Heart right ventricle (tissue), 16 donors: ENCODE measurements at regions not wholly inside any gene's neighbourhood (a gene's known extent, or its start where the extent isn't known, plus 50 kb on each side); places are given as distances from the start of the nearest gene placed in this dataset.

Experiments used
- ATAC-seq, 8 donors: fragments of 200-7000 bp; cut with Tn5 transposase; one replicate each; pipeline ENCODE4 v1.9.1; 2020; ENCODE audit warnings: mild to moderate bottlenecking in 8 of 8, moderate library complexity in 8 of 8, moderate number of reproducible peaks in 1 of 8
- DNase-seq, 2 donors: peaks; one replicate each; pipeline ENCODE4 v3.0.0-alpha.2; 2020
- H3K27ac ChIP-seq, 10 donors: fragments of 200-600 bp; sonication (generic) in 2 of 10; one replicate each; pipeline versions ENCODE4 v1.5.0 to v1.8.0; 2020 to 2022; ENCODE audit warnings: mild to moderate bottlenecking in 3 of 10
- H3K27me3 ChIP-seq, 7 donors: fragments of 200-600 bp; one replicate each; pipeline ENCODE4 v1.8.0; 2021 to 2022; ENCODE audit warnings: mild to moderate bottlenecking in 2 of 7
- H3K36me3 ChIP-seq, 9 donors: fragments of 200-600 bp; sonication (generic) in 1 of 9; one replicate each; pipeline versions ENCODE4 v1.5.0 to v1.8.0; 2020 to 2022; ENCODE audit warnings: mild to moderate bottlenecking in 2 of 9
- H3K4me1 ChIP-seq, 9 donors: fragments of 200-600 bp; sonication (generic) in 1 of 9; one replicate each; pipeline versions ENCODE4 v1.5.0 to v1.8.0; 2020 to 2022; ENCODE audit warnings: mild to moderate bottlenecking in 4 of 9
- H3K4me3 ChIP-seq, 10 donors: fragments of 200-600 bp; sonication (generic) in 2 of 10; one replicate each; pipeline versions ENCODE4 v1.5.0 to v1.8.0; 2020 to 2022; ENCODE audit warnings: mild to moderate bottlenecking in 7 of 10, moderate library complexity in 2 of 10
- H3K9me3 ChIP-seq, 11 donors: fragments of 200-600 bp in 10 of 11; sonication (generic) in 2 of 11; one replicate each; pipeline versions ENCODE4 v1.5.0 to v1.8.0; 2013 to 2022; ENCODE audit warnings: mild to moderate bottlenecking in 2 of 11, control low read depth in 1 of 11, moderate library complexity in 1 of 11
- WGBS, 2 donors: extraction: QIAGEN DNeasy Blood & Tissue Kit; methylation state at CpG; one replicate each; pipeline ENCODE4 v1.1.7; 2013; ENCODE audit warnings: inconsistent platforms in 1 of 2; 5-methylcytosine and 5-hydroxymethylcytosine counted together
- intact Hi-C, 10 donors: fragments of 100-400 bp; cut with DNase I; formaldehyde crosslinking; loops; one replicate each; pipeline versions ENCODE4 v1.11.1 to v1.14.2; 2022
- TF ChIP-seq, protein P1 (sequence below), 9 donors: fragments of 200-600 bp; sonication (generic) in 2 of 9; IDR thresholded peaks; one replicate each; pipeline versions ENCODE4 v1.5.0 to v1.8.0; 2021 to 2022; ENCODE audit warnings: antibody characterized with exemption in 9 of 9, mild to moderate bottlenecking in 5 of 9, moderate library complexity in 1 of 9
- donor health status: Arrhythmogenic right ventricular cardiomyopathy.
- donor health status: ischemic (EF 13 %, LVEDD 7.1; RV severe dilation, severe dysfunction).
- donor health status: healthy with polysubstance abuse.
- donor health status: DM: no; HTN: yes; CAD: no.
- donor health status: DM: no; HTN: no; CAD: no.
- donor health status: ischemic (EF 25% LVEDD 6.9; RV normal size, moderate dysfunction).
- donor health status: ischemic (EF 25% LVEDD 5.7; RV mildly dilated, moderate dysfunction).
- donor health status: healthy.
- donor health status: DM: yes; HTN: yes; CAD: no.
- donor health status: Ischemic cardiomyopathy.
- donor health status: ischemic (EF 35%, LVEDD 5.7; RV mildly dilated, moderate dysfunction).
- donor health status: nonischemic (EF 11% LVEDD 7.7; RV severe dilation, severe dysfunction).
- donor health status: DM: yes; HTN: yes; CAD: no.
- donor health status: PGD.
- donor health status: ischemic (EF 29% LVEDD 5.4; RV normal size, mild dysfunction).
- donor health status: nonischemic (EF 23%, LVEDD 6.1; RV moderate dilation, normal function).

DNA sequence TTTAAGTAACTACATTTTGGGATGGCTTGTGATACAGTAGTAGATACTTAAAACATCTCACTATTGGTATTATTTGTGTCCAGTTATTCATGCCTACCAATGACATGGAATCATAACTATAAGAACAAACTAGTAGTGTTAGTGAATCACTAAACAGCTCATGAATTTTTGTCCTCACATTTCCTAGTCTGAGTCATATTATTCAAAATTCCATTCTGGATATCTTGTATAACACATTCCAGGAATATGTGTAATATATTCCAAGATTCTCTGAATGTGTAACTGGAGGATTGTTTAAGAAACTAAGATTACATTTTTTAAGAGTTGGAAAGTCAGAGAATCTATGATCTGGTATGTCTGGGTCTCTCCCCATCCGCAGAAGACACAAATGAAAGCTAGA lies 565.3 kb upstream of the ZNF608 start:
- Histone ChIP-seq H3K4me1 (no peaks in the 10 kb centered on the region), H3K9me3 (peaks cover 0 to 26% (median 0%) of the 10 kb centered on the region in 11 donors), H3K27me3 (no peaks in the 10 kb centered on the region), H3K4me3 (no peak overlapping the region), H3K27ac (no peak overlapping the region), H3K36me3 (no peaks in the 10 kb centered on the region)
- peak in 2 of 8 donors; percentile 29 to 42 for ATAC-seq
- TF ChIP-seq, protein P1, sequence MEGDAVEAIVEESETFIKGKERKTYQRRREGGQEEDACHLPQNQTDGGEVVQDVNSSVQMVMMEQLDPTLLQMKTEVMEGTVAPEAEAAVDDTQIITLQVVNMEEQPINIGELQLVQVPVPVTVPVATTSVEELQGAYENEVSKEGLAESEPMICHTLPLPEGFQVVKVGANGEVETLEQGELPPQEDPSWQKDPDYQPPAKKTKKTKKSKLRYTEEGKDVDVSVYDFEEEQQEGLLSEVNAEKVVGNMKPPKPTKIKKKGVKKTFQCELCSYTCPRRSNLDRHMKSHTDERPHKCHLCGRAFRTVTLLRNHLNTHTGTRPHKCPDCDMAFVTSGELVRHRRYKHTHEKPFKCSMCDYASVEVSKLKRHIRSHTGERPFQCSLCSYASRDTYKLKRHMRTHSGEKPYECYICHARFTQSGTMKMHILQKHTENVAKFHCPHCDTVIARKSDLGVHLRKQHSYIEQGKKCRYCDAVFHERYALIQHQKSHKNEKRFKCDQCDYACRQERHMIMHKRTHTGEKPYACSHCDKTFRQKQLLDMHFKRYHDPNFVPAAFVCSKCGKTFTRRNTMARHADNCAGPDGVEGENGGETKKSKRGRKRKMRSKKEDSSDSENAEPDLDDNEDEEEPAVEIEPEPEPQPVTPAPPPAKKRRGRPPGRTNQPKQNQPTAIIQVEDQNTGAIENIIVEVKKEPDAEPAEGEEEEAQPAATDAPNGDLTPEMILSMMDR (IDR thresholded peaks at IDR 0.05), result no peak
- WGBS, 2 donors, result 80 to 86% methylated on average over 1 of the region's 1 CpG
- no peak for DNase-seq
- intact Hi-C loops, result no loop called here

DNA sequence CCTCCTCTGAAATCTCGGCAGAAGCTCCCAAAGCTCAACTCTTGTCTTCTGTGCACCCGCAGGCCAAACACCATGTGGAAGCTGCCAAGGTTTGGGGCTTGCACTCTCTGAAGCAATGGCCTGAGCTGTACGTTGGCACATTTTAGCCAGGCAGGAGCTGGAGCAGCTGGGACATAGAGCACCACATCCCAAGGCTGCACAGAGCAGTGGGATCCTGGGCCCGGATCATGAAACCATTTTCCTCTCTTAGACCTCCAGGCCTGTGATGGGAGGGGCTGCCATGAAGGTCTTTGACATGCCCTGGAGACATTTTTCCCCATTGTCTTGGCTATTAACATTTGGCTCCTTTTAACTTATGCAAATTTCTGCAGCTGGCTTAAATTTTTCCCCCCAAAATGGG lies 567.1 kb upstream of the ZNF608 start:
- Histone ChIP-seq H3K4me1 (no peaks in the 10 kb centered on the region), H3K36me3 (no peaks in the 10 kb centered on the region), H3K27ac (no peak overlapping the region), H3K4me3 (no peak overlapping the region), H3K27me3 (no peaks in the 10 kb centered on the region), H3K9me3 (peaks cover 0 to 10% (median 0%) of the 10 kb centered on the region in 11 donors)
- no peak for DNase-seq
- intact Hi-C loops, result no loop called here
- TF ChIP-seq, protein P1 (IDR thresholded peaks at IDR 0.05), result no peak
- no peak for ATAC-seq
- 97 to 98% methylated on average over 4 of the region's 4 CpGs for WGBS, 2 donors

DNA sequence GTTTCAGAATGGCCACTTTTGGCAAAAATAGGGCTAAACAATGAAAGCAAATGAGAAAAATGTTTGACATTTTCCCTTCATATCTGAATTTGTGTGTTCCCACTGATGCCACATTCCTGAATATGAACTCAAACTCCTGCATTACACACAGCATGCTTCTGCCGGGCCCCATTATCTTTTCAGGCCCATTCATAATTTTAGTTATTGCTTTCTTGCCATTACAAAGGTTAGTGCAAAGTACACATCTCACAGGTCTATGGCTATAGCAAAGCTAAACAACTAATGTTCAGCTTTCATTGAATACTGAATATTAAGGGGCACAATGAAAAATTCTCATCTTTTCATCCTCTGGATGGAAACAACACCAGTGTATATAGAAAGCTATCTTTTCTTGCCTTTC lies 568.9 kb upstream of the ZNF608 start:
- Histone ChIP-seq H3K4me3 (no peak overlapping the region), H3K9me3 (peaks cover 0 to 10% (median 0%) of the 10 kb centered on the region in 11 donors), H3K4me1 (no peaks in the 10 kb centered on the region), H3K36me3 (no peaks in the 10 kb centered on the region), H3K27ac (no peak overlapping the region), H3K27me3 (no peaks in the 10 kb centered on the region)
- no peak for DNase-seq
- intact Hi-C loops, result no loop called here
- 91 to 93% methylated on average over 1 of the region's 1 CpG for WGBS, 2 donors
- ATAC-seq, result no peak
- TF ChIP-seq, protein P1 (IDR thresholded peaks at IDR 0.05), result no peak

DNA sequence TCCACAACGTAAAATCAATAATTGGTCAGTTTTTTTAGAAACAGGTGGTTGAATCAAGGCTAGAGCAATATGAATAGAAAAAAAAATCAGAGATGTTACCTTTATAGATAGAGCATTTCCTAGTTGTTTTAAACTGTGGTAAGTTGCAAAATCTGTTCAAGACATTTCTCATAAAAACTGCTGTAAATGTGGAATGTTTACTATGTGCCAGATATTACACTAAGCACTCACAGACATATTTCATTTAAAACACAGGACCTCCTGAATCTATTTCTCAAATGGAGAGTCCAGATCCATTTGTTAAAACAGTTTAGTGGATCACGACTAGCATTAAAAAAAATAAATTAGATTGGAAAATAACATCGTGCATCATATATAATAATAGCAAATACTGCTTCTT lies 570.0 kb upstream of the ZNF608 start:
- WGBS, 2 donors, result 72 to 87% methylated on average over 3 of the region's 3 CpGs
- H3K9me3 ChIP-seq, result peaks cover 0 to 10% (median 0%) of the 10 kb centered on the region in 11 donors
- no peak overlapping the region for H3K4me3 ChIP-seq
- ATAC-seq (no peak), DNase-seq (no peak)
- no peak overlapping the region for H3K27ac ChIP-seq
- H3K27me3 ChIP-seq, result no peaks in the 10 kb centered on the region
- intact Hi-C loops, result no loop called here
- no peaks in the 10 kb centered on the region for H3K36me3 ChIP-seq
- TF ChIP-seq, protein P1 (IDR thresholded peaks at IDR 0.05), result no peak
- no peaks in the 10 kb centered on the region for H3K4me1 ChIP-seq
